Activated effector memory CD4-positive, alpha-beta T cell treated with Interleukin-2 at 50 U/mL for 16 hours (primary cell): ENCODE measurements at regions not wholly inside any gene's neighbourhood (a gene's known extent, or its start where the extent isn't known, plus 50 kb on each side); places are given as distances from the start of the nearest gene placed in this dataset.

Experiments
- DNase-seq: peaks from one replicate; pipeline ENCODE4 v3.0.0-alpha.2; 2020

GRCh38 chr11:128058580-128059208 lies 528.7 kb downstream of the ETS1 start:
- no peak for DNase-seq

DNA sequence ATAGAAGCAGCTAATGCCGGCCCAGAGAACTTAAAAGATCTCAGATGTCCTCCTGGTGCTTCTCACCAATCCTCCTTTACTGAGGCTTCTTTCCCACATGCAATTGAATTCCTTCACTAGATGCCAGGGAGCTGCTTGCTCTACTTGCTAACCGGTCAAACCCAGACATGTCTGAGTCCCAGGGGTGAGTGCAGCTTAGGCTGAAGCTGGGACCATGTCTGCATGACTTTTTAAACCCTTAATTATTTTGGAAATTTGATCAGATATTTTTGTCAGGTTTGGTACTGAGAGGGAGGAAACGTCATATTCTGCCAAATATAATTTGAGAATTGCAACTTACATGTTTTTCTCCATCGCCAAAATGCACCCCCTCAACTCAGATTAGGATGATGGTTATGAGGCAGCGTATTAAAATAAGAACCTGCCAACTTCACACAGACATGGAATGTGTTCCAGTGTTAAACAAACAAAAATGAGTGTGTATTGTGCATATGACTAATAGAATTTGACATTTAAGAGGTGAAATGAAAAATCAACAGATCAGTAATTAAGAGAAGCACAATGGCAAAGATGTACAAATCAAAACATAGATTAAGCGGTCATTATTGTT lies 529.5 kb downstream of the ETS1 start:
- no peak for DNase-seq

DNA sequence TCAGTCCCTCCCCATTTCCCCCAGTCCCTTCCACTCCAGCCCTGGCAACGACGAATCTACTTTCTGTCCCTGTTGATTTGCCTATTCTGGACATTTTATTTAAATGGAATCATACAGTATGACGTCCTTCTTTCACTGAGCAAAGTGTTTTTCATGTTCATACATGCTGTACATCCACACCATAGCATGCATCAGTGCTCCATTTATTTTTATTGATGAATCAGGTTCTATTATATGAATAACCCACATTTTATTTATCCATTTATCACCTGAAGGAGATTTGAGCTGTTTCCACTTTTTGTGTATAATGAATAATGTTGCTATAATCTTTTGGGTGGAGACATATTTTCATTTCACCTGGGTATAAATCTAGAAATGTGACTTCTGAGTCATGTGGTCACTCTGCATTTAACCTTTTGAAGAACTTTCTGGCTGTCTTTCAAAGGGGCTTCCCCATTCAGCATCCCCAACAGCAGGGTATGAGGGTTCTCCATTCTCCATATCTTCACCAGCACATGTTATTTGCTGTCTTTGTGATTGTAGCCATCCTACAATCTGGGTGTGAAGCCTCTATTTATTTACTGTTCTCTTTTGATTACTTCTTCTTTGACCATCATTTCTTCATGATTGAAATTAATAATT lies 531.7 kb downstream of the ETS1 start:
- no peak for DNase-seq

DNA sequence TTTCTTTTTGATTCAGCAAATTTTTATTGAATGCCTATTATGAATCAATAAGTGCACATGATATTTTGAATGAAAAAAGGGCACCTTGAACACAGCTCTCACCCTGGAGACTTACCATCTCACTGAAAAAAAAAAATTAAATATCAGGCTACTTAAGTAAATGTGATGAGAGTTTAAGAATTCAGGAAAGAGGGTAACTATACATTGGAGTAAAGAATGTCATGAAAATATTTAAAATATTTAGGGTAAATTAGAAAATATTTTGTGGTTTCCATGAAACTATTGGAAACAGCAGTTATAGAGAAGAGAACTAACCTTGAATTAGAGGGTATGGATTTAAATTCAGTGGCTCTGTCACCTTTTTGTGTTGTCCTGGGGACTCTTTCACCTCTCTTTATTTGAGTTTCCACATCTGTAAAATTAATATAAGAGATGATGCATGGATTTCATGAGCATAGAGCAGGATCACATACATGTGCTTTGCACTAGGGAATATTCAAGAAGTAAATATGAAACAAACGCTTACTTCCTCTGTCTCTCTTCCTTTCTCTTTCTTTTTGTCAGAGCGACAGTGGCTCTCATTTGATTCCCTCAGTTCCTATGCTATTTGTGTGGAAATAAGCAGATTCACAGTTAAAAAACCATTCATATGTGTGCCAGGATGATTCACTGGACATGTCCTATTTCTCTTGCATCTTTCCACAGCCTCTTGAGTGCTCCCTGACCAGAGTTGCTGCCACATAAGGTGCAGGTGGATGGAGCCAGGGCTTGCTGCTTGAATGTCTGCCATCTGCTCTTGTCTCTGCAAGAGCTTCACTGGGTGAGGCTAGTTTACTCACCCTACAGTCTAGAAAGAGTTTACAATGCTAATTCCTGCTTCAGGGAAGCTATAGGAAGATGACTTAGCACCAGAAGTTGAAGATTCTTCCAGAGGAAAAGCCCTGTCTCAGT lies 533.1 kb downstream of the ETS1 start:
- DNase-seq: no peak

GRCh38 chr11:128052912-128053641 lies 534.3 kb downstream of the ETS1 start:
- DNase-seq: no peak

GRCh38 chr11:128048121-128048520 lies 539.2 kb downstream of the ETS1 start:
- no peak for DNase-seq

- no peak for DNase-seq
These were observed 540.3 kb downstream of the ETS1 start for GRCh38 chr11:128047026-128047425.

GRCh38 chr11:128046213-128046612 lies 541.1 kb downstream of the ETS1 start:
- DNase-seq: no peak

GRCh38 chr11:128045094-128045725 lies 542.1 kb downstream of the ETS1 start:
- no peak for DNase-seq

GRCh38 chr11:128042290-128042751 lies 545.0 kb downstream of the ETS1 start:
- DNase-seq: no peak

- no peak for DNase-seq
These were observed 546.8 kb downstream of the ETS1 start for GRCh38 chr11:128040603-128041002.

- DNase-seq: peak; percentile 67
These were observed 548.0 kb downstream of the ETS1 start for GRCh38 chr11:128039140-128040021.

- DNase-seq: no peak
These were observed 550.7 kb downstream of the ETS1 start for GRCh38 chr11:128036556-128037093.

GRCh38 chr11:128036006-128036405 lies 551.4 kb downstream of the ETS1 start:
- DNase-seq: no peak

GRCh38 chr11:128031538-128032134 lies 555.7 kb downstream of the ETS1 start:
- peak; percentile 28 for DNase-seq

GRCh38 chr11:128029219-128029722 lies 558.1 kb downstream of the ETS1 start:
- no peak for DNase-seq

DNA sequence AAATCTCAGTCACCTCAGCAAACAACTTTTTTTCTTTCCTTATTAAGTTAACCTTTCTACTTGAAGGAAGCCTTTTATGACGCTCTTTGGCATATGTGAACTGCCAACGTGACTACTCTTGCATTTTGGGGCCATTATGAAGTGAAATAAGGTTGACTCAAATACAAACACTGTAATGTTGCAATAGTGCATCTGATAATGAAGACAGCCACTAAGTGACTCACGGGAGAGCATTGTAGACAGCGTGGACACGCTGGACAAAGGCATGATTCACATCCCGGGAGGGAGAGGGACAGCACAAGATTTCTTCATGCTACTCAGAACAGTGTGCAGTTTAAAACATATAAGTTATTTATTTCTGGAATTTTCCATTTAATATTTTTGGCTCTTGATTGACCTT lies 560.8 kb downstream of the ETS1 start:
- no peak for DNase-seq

- DNase-seq: no peak
These were observed 564.6 kb downstream of the ETS1 start for GRCh38 chr11:128022761-128023160.

- DNase-seq: no peak
These were observed 565.4 kb downstream of the ETS1 start for GRCh38 chr11:128022007-128022368.
